ENCODE measurements at regions not wholly inside any gene's neighbourhood (a gene's known extent, or its start where the extent isn't known, plus 50 kb on each side); places are given as distances from the start of the nearest gene placed in this dataset.
A peak's percentile ranks its signal among the peaks of the same experiment; 100 is the strongest.

DNA sequence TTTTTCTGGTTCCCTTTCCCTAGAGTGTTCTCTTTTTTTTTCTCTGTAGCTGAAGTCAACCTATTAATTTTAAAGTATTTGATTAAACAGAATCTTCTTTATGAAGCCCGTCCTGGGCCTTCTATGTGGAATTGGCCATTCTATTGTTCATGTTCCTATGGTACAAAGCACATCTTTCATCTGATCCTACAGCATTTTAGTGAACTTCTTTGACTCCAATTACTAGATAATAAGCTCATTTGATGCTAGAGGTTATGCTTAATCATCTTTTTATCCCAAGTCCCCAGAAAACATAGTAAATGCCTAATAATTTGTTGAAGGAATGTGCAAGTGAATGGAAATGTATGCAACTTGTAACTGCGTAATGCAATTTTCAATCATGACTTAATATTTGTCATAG, 472.0 kb upstream of the KLF6 start:
- Histone ChIP-seq H3K9ac (ENCODE audit: low read length) (no peak overlapping the region), H4K20me1 (ENCODE audit: insufficient read depth, low read length) (no peaks in the 10 kb centered on the region), H3K4me3 (ENCODE audit: insufficient read depth, low read depth, low read length) (no peak overlapping the region), H3K27me3 (ENCODE audit: insufficient read depth, low read length) (no peaks in the 10 kb centered on the region), H3K9me3 (ENCODE audit: insufficient read depth, low read depth, low read length) (no peaks in the 10 kb centered on the region), H2AFZ (ENCODE audit: low read depth, low read length) (no peak overlapping the region), H3K4me1 (ENCODE audit: insufficient read depth, low read length) (peaks cover 7% of the 10 kb centered on the region), H3K36me3 (ENCODE audit: insufficient read depth, low read length) (no peaks in the 10 kb centered on the region), H3K4me2 (ENCODE audit: low read length) (no peak overlapping the region), H3K79me2 (ENCODE audit: insufficient read depth, low read length) (no peaks in the 10 kb centered on the region), H3K27ac (ENCODE audit: low read depth, low read length) (no peak overlapping the region)
- peaks cover 4% of the 10 kb centered on the region for H3K36me3 Mint-ChIP-seq (ENCODE audit: low read depth, unreplicated experiment)
- H3K4me3 Mint-ChIP-seq (ENCODE audit: unreplicated experiment) = no peak overlapping the region
- TF ChIP-seq EZH2 (IDR thresholded peaks at IDR 0.05; ENCODE audit: insufficient read depth, low read length) = no peak
- TF ChIP-seq, protein P1, sequence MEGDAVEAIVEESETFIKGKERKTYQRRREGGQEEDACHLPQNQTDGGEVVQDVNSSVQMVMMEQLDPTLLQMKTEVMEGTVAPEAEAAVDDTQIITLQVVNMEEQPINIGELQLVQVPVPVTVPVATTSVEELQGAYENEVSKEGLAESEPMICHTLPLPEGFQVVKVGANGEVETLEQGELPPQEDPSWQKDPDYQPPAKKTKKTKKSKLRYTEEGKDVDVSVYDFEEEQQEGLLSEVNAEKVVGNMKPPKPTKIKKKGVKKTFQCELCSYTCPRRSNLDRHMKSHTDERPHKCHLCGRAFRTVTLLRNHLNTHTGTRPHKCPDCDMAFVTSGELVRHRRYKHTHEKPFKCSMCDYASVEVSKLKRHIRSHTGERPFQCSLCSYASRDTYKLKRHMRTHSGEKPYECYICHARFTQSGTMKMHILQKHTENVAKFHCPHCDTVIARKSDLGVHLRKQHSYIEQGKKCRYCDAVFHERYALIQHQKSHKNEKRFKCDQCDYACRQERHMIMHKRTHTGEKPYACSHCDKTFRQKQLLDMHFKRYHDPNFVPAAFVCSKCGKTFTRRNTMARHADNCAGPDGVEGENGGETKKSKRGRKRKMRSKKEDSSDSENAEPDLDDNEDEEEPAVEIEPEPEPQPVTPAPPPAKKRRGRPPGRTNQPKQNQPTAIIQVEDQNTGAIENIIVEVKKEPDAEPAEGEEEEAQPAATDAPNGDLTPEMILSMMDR (IDR thresholded peaks at IDR 0.05; ENCODE audit: insufficient read depth, low read depth, low read length) = no peak
- DNase-seq (ENCODE audit: low read depth) (no peak), FAIRE-seq (no peak)
- H3K9me3 Mint-ChIP-seq (ENCODE audit: unreplicated experiment) = peaks cover 20% of the 10 kb centered on the region
- no peak overlapping the region for H3K27ac Mint-ChIP-seq (ENCODE audit: unreplicated experiment)
- H3K4me1 Mint-ChIP-seq (ENCODE audit: low read depth, unreplicated experiment) = peaks cover 18% of the 10 kb centered on the region
- no peaks in the 10 kb centered on the region for H3K27me3 Mint-ChIP-seq (ENCODE audit: low read depth, unreplicated experiment)

DNA sequence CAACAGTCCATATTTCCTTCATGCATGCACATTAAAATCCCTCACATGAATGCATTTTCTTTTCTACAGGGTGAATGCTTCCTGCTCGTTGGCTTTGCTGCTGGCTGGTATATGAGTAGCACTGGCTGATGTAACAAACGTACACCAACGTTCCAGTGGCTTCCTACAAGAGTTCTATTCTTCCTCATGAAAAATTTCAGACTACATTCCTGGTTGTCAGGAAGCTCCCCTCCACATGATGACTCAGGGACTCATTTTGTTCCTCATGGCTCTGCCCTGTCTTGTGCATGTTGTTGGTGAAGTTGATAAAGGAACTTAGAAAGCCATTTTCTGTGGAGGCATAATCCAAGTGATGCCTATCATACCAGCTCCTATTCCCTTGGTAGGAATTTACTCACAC, 470.7 kb upstream of the KLF6 start:
- H2AFZ ChIP-seq (ENCODE audit: low read depth, low read length) = no peak overlapping the region
- DNase-seq (ENCODE audit: low read depth) = no peak

More for the DNA sequence above, 470.7 kb upstream of the KLF6 start:
- no peaks in the 10 kb centered on the region for H3K27me3 ChIP-seq (ENCODE audit: insufficient read depth, low read length)
- peaks cover 18% of the 10 kb centered on the region for H3K9me3 Mint-ChIP-seq (ENCODE audit: unreplicated experiment)
- H3K4me3 Mint-ChIP-seq (ENCODE audit: unreplicated experiment) = no peak overlapping the region
- peaks cover 7% of the 10 kb centered on the region for H3K4me1 ChIP-seq (ENCODE audit: insufficient read depth, low read length)
- H3K36me3 Mint-ChIP-seq (ENCODE audit: low read depth, unreplicated experiment) = peaks cover 4% of the 10 kb centered on the region
- H3K4me3 ChIP-seq (ENCODE audit: insufficient read depth, low read depth, low read length) = no peak overlapping the region
- TF ChIP-seq, protein P1 (IDR thresholded peaks at IDR 0.05; ENCODE audit: insufficient read depth, low read depth, low read length) = no peak
- TF ChIP-seq EZH2 (IDR thresholded peaks at IDR 0.05; ENCODE audit: insufficient read depth, low read length) = no peak
- no peaks in the 10 kb centered on the region for H3K79me2 ChIP-seq (ENCODE audit: insufficient read depth, low read length)
- no peak for FAIRE-seq
- no peak overlapping the region for H3K4me2 ChIP-seq (ENCODE audit: low read length)
- peaks cover 18% of the 10 kb centered on the region for H3K4me1 Mint-ChIP-seq (ENCODE audit: low read depth, unreplicated experiment)
- H3K36me3 ChIP-seq (ENCODE audit: insufficient read depth, low read length) = no peaks in the 10 kb centered on the region
- no peaks in the 10 kb centered on the region for H4K20me1 ChIP-seq (ENCODE audit: insufficient read depth, low read length)
- H3K9ac ChIP-seq (ENCODE audit: low read length) = no peak overlapping the region
- no peaks in the 10 kb centered on the region for H3K27me3 Mint-ChIP-seq (ENCODE audit: low read depth, unreplicated experiment)
- no peaks in the 10 kb centered on the region for H3K9me3 ChIP-seq (ENCODE audit: insufficient read depth, low read depth, low read length)
- H3K27ac ChIP-seq (ENCODE audit: low read depth, low read length) = no peak overlapping the region
- peak overlapping the region; percentile 2 for H3K27ac Mint-ChIP-seq (ENCODE audit: unreplicated experiment)
